Stimulated activated CD8-positive, alpha-beta memory T cell treated with anti-CD3 and anti-CD28 coated beads, Interleukin-4, amount 100 ng/mL, for 1 hour (primary cell): ENCODE measurements at regions not wholly inside any gene's neighbourhood (a gene's known extent, or its start where the extent isn't known, plus 50 kb on each side); places are given as distances from the start of the nearest gene placed in this dataset.

Experiments
- DNase-seq, 2 donors: peaks; one replicate each; pipeline ENCODE4 v3.0.0-alpha.2; 2020; ENCODE audit warnings: low read depth in 2 of 2, low spot score in 1 of 2

- no peak for DNase-seq
Measured at GRCh38 chr12:67217647-67218046, 51.5 kb upstream of the CAND1 start.
